Stomach (tissue), 8 donors: ENCODE measurements at regions not wholly inside any gene's neighbourhood (a gene's known extent, or its start where the extent isn't known, plus 50 kb on each side); places are given as distances from the start of the nearest gene placed in this dataset.

Experiments
- DNase-seq, 2 donors: peaks; one replicate each; pipeline versions ENCODE4 v3.0.0 to v3.0.0-alpha.2; 2013 to 2019
- H3K27ac ChIP-seq, 5 donors: fragments of 200-600 bp in 4 of 5; sonication (generic) in 4 of 5; one replicate each; pipeline ENCODE4 v1.5.1; 2013 to 2019; ENCODE audit warnings: mild to moderate bottlenecking in 1 of 5, moderate library complexity in 1 of 5
- H3K27me3 ChIP-seq, 3 donors: fragments of 200-600 bp; sonication (generic); one replicate each; pipeline ENCODE4 v1.5.1; 2017 to 2019; ENCODE audit warnings: mixed run types in 1 of 3
- H3K36me3 ChIP-seq, 4 donors: fragments of 200-600 bp; sonication (generic); 1 replicate in 3 of 4; 2 replicates in 1 of 4; pipeline ENCODE4 v1.5.1; 2016 to 2019
- H3K4me1 ChIP-seq, 4 donors: fragments of 200-600 bp; sonication (generic); one replicate each; pipeline ENCODE4 v1.5.1; 2016 to 2019
- H3K4me3 ChIP-seq, 4 donors: fragments of 200-600 bp; sonication (generic) in 3 of 4; one replicate each; pipeline ENCODE4 v1.5.1; 2016 to 2019; ENCODE audit warnings: mild to moderate bottlenecking in 1 of 4
- H3K9me3 ChIP-seq, 4 donors: fragments of 200-600 bp; sonication (generic); one replicate each; pipeline ENCODE4 v1.5.1; 2016 to 2019
- CTCF ChIP-seq, 7 experiments: fragments of 450-650 bp in 4 of 7; fragments of 200-600 bp in 3 of 7; sonication (generic) in 3 of 7; IDR thresholded peaks; one replicate each; pipeline ENCODE4 v1.5.1; 2016 to 2019; ENCODE audit warnings: antibody characterized with exemption in 7 of 7, control low read depth in 2 of 7, mild to moderate bottlenecking in 1 of 7
- EP300 ChIP-seq: sonication (generic); formaldehyde crosslinking; IDR thresholded peaks from one replicate; pipeline ENCODE4 v1.6.1; 2017; ENCODE audit warnings: antibody characterized with exemption
- POLR2A ChIP-seq, 4 donors: fragments of 450-650 bp; IDR thresholded peaks; one replicate each; pipeline ENCODE4 v1.6.1; 2016; ENCODE audit warnings: antibody characterized with exemption in 4 of 4, control low read depth in 2 of 4, mild to moderate bottlenecking in 1 of 4, moderate library complexity in 1 of 4
- POLR2AphosphoS5 ChIP-seq, 3 donors: sonication (generic); formaldehyde crosslinking; IDR thresholded peaks; one replicate each; pipeline ENCODE4 v1.6.1; 2016; ENCODE audit warnings: antibody characterized with exemption in 3 of 3
- WGBS, 5 donors: extraction: QIAGEN DNeasy Blood & Tissue Kit in 3 of 5; methylation state at CpG; one replicate each; pipeline versions ENCODE4 v1.1.5 to v1.1.7; 2013 to 2018; 5-methylcytosine and 5-hydroxymethylcytosine counted together
- intact Hi-C: fragments of 100-400 bp; cut with DNase I; formaldehyde crosslinking; loops from one replicate; pipeline ENCODE4 v1.15.1; 2023; ENCODE audit warnings: low total_unique reads
- donor health status: healthy with polysubstance abuse.
- donor health status: Bipolar disorder and iron deficiency.
- donor health status: healthy.

DNA sequence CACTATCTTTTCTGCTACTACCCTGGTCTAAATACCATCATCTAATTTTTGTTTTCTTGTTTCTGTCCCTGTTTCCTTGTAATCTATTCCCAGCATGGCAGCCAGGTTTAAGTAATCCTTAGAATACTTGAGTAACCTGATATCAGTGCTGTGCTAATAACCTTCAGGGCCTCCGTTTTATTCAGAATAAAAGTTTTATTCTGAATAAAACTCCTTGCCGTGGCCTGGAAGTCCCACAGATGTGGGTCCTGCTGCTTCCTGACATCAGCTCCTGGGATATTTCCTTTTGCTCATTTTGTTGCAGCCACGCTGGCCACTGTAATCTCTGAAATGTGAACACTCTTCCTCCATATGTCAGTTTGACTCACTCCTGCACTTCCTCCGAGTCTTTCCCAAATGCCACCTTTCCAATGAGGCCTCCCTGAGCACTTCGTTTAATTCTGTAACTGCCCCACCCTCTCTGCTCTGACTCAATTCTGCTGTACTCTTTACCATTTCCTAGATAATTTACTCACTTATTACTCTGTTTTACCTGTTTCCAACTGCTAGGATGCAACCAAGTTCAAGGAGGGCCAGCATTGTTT lies 114.0 kb upstream of the FOXA2 start:
- DNase-seq, result no peak
- peaks cover 0 to 6% (median 3%) of the 10 kb centered on the region in 4 donors for H3K9me3 ChIP-seq
- no peaks in the 10 kb centered on the region for H3K36me3 ChIP-seq
- no peaks in the 10 kb centered on the region for H3K27me3 ChIP-seq
- H3K4me1 ChIP-seq, result no peaks in the 10 kb centered on the region
- intact Hi-C loops, result loop anchor here (5.0 to 10.0 kb wide), 3 partner anchors 336 to 644 kb away; partner anchors contain the start of gene SSTR4
- TF ChIP-seq POLR2AphosphoS5 (IDR thresholded peaks at IDR 0.05), result no peak
- no peak for TF ChIP-seq POLR2A (IDR thresholded peaks at IDR 0.05)
- TF ChIP-seq EP300, result no peak
- no peak for TF ChIP-seq CTCF (IDR thresholded peaks at IDR 0.05)
- H3K4me3 ChIP-seq, result no peak overlapping the region
- H3K27ac ChIP-seq, result no peak overlapping the region
- 72 to 81% (median 77%) methylated on average over 5 of the region's 5 CpGs for WGBS, 5 donors

DNA sequence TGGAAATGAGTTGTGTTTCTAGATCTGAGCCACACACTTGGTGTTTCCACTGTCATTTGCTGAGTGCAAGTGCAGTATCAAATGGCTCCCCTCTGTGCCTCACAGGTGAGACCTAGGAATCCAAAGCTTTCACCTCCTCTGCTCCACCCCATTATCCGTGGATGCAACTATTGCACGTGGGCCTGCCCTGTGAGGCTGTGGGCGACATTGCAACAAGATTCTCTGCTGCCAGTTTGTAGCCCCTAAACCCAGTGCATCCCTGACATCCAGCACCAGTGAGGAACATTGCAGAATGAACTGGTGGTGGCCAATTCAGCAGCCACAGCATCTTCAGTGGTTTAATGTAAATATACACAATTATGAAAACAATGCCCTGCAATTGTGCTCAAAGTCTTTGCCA lies 115.0 kb upstream of the FOXA2 start:
- Histone ChIP-seq H3K27me3 (no peaks in the 10 kb centered on the region), H3K27ac (no peak overlapping the region), H3K36me3 (no peaks in the 10 kb centered on the region), H3K4me3 (no peak overlapping the region), H3K4me1 (no peaks in the 10 kb centered on the region), H3K9me3 (peaks cover 0 to 7% (median 3%) of the 10 kb centered on the region in 4 donors)
- intact Hi-C loops, result loop anchor here (5.0 to 10.0 kb wide), 3 partner anchors 335 to 643 kb away; partner anchors contain the start of gene SSTR4
- TF ChIP-seq POLR2A (IDR thresholded peaks at IDR 0.05), result no peak
- TF ChIP-seq POLR2AphosphoS5 (IDR thresholded peaks at IDR 0.05), result no peak
- no peak for TF ChIP-seq EP300
- no peak for TF ChIP-seq CTCF (IDR thresholded peaks at IDR 0.05)
- 76 to 97% (median 86%) methylated on average over 3 of the region's 3 CpGs for WGBS, 5 donors
- no peak for DNase-seq

- Histone ChIP-seq H3K27ac (no peak overlapping the region), H3K9me3 (peaks cover 0 to 11% (median 3%) of the 10 kb centered on the region in 4 donors)
- 38 to 67% (median 45%) methylated on average over 1 of the region's 1 CpG for WGBS, 5 donors
Measured at GRCh38 chr20:22700367-22700766, 116.0 kb upstream of the FOXA2 start.

DNA sequence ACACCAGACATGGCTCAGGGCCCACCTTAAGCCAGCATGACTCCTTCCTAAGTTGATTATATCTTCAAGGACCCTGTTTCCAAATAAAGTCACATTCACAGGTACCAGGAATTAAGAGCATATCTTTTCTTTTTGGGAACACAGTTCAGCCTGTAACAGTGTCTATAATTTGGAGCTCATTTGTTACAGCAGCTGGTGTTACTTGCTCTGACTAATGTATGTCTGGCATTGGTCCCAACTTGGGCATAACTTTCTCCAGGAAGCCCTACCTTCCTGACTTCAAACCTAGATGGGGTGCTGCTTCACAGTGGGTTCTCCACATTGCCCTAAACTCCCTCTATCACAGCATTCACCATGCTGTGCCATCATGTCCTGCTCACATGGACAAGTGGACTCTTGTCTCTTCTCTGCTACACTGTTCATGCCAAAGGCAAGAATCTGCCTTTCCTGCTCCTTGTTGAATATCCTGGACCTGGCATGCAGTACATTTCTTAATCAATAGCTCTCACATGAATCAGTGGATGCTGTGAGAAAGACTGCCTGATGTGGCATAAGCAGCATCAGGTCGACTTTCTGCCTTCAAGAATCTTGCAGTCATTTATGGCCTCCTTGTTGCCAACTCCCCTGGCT lies 117.4 kb upstream of the FOXA2 start:
- H3K36me3 ChIP-seq, result no peaks in the 10 kb centered on the region
- no peak overlapping the region for H3K4me3 ChIP-seq
- no peak for TF ChIP-seq POLR2AphosphoS5 (IDR thresholded peaks at IDR 0.05)
- no peak for TF ChIP-seq EP300
- no peak for TF ChIP-seq CTCF (IDR thresholded peaks at IDR 0.05)
- no peak for TF ChIP-seq POLR2A (IDR thresholded peaks at IDR 0.05)
- no peak overlapping the region for H3K27ac ChIP-seq
- WGBS, 5 donors, result 72 to 93% (median 87%) methylated on average over 1 of the region's 1 CpG
- H3K9me3 ChIP-seq, result peaks cover 0 to 11% (median 5%) of the 10 kb centered on the region in 4 donors
- no peaks in the 10 kb centered on the region for H3K4me1 ChIP-seq
- DNase-seq, result no peak
- intact Hi-C loops, result no loop called here
- H3K27me3 ChIP-seq, result no peaks in the 10 kb centered on the region

More at GRCh38 chr20:22700367-22700766, 116.0 kb upstream of the FOXA2 start:
- Histone ChIP-seq H3K4me1 (no peaks in the 10 kb centered on the region), H3K27me3 (no peaks in the 10 kb centered on the region), H3K36me3 (no peaks in the 10 kb centered on the region), H3K4me3 (no peak overlapping the region)
- intact Hi-C loops, result no loop called here
- TF ChIP-seq POLR2A (IDR thresholded peaks at IDR 0.05), result no peak
- TF ChIP-seq CTCF (IDR thresholded peaks at IDR 0.05), result no peak
- TF ChIP-seq EP300, result no peak
- no peak for TF ChIP-seq POLR2AphosphoS5 (IDR thresholded peaks at IDR 0.05)
- no peak for DNase-seq
